ENCODE measurements at regions not wholly inside any gene's neighbourhood (a gene's known extent, or its start where the extent isn't known, plus 50 kb on each side); places are given as distances from the start of the nearest gene placed in this dataset.
"Not testable (repeated sequence)": the region's sequence is repeated elsewhere in the genome, so short reads cannot be mapped to it uniquely, and the experiment has no call there.

DNA sequence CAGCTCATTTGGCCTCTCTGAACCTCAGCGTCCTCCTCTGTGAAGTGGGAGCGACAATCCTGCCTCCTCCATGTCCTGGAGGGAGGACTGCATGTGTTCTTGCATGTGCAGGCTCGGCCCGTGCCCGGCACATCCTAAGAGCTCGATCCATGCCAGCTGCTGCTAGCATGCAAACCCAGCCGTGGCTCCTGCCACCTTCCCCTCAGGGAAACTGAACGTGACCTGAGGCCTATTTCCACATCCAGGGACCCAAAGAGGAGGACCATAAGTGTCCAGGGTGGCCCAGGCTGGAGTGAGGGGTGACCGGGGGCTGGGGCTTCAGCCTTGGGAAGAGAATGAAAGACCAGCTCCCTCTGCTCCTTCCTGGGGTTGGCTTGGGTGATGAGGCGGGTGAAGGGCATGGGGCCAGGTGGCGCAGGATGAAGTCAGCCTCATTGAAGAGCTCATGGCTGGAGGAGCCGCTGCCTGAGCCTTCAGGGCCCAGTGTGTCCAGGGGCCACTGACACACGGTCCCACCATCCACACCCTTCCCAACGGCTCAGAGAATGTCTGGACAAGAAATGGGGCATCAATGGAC, 115.7 kb upstream of the AKAP13 start:
- not testable (repeated sequence) for DNase-seq (ENCODE audit: low read depth in 2 of 2)

GRCh38 chr15:85267158-85267857, 113.1 kb upstream of the AKAP13 start:
- not testable (repeated sequence) for DNase-seq (ENCODE audit: low read depth in 2 of 2)

GRCh38 chr15:85274315-85275050, 105.9 kb upstream of the AKAP13 start:
- DNase-seq (ENCODE audit: low read depth in 2 of 2), result no peak

- no peak for DNase-seq (ENCODE audit: low read depth in 2 of 2)
Measured at GRCh38 chr15:85276508-85276907, 103.9 kb upstream of the AKAP13 start.

DNA sequence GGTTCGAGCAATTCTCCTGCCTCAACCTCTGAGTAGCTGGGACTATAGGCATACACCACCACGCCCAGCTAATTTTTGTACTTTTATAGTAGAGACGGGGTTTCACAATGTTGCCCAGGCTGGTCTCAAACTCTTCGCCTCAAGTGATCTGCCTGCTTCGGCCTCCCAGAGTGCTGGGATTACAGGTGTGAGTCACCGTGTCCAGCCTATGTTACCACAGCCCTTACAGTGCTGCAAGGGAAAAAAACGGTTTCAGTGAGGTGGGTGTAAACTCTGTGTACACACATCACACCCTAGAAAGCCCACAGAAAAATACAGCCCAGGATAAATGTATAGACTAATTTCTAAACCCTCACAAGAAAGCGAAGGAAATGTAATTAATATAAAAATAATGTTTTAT, 103.5 kb upstream of the AKAP13 start:
- no peak for DNase-seq (ENCODE audit: low read depth in 2 of 2)

- DNase-seq (ENCODE audit: low read depth in 2 of 2), result no peak
Measured at GRCh38 chr15:85277847-85278370, 102.5 kb upstream of the AKAP13 start.

GRCh38 chr15:85280203-85280602, 100.2 kb upstream of the AKAP13 start:
- DNase-seq (ENCODE audit: low read depth in 2 of 2), result no peak

- no peak for DNase-seq (ENCODE audit: low read depth in 2 of 2)
Measured at GRCh38 chr15:85281293-85281882, 99.0 kb upstream of the AKAP13 start.

DNA sequence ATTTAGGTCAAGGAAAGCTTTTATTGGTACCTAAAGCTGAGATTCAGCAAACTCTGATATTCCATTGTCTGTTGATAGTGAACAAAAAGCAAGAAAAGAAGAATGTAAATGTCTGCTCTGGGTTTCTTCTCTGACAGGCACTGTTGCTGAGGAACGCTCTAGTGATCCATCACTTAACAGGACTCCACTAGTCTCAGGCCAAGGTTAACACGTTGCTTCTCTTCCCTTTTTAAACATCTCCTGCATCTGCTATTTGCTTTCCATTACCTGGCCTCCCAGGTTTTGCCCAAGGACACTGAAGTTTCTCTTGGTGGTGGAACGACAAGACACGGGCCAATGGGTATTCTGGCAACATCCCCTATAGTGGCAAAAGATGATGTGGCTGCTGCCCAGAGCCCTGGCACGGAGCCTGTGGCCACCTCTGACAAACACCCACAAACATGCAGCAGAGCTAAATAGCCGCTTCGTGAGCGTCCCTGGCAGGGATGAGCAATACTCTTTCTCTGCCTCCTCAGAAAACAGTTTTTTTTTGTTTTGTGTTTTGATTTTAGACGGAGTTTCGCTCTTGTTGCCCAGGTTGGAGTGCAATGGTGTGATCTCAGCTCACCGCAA, 97.8 kb upstream of the AKAP13 start:
- DNase-seq (ENCODE audit: low read depth in 2 of 2), result no peak

DNA sequence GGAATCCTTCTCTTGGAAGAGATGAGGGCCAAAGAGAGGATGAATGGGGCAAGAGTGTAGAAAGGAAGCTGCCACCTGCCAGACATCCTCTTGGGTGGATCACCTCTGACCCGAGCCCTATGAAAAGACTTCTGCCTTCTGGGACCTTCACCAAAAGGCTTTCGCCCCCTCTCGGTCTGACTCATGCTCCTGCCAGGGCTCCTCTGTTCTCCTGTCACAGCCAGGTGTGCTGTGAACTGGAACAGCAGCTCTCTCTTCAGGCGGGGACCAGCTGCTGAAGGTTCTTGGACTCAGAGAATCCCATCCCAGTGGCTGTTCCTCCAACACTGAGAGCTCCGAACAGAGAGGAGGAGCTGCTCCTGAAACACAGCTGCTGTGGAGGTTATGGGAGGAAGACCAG, 96.6 kb upstream of the AKAP13 start:
- DNase-seq (ENCODE audit: low read depth in 2 of 2), result not testable (repeated sequence)

GRCh38 chr15:85284497-85284896, 95.9 kb upstream of the AKAP13 start:
- no peak for DNase-seq (ENCODE audit: low read depth in 2 of 2)

GRCh38 chr15:85289677-85290365, 90.6 kb upstream of the AKAP13 start:
- DNase-seq (ENCODE audit: low read depth in 2 of 2), result peak in 1 of 2 donors; percentile 61

GRCh38 chr15:85292583-85292982, 87.8 kb upstream of the AKAP13 start:
- not testable (repeated sequence) for DNase-seq (ENCODE audit: low read depth in 2 of 2)

- DNase-seq (ENCODE audit: low read depth in 2 of 2), result peak; percentile 77 to 81
Measured at GRCh38 chr15:85296615-85297402, 83.6 kb upstream of the AKAP13 start.

DNA sequence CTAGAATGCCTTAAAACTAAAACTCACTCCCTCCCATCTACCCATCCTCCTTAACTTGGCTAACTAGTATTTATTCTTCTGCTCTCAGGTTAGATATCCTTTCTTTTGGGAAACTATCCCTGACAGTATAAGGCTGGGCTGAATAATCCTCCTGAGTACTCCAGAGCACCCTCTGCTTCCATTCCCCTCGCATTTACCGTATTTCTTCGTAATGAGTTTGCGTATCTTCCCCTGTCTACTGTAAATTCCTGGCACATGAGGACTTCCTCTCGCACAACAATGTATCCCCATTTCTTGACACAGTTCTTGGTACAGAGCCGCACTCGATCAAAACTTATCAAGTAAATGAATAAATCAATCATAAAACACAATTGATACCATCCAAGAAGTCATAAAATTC, 82.9 kb upstream of the AKAP13 start:
- no peak for DNase-seq (ENCODE audit: low read depth in 2 of 2)

GRCh38 chr15:85298366-85298765, 82.0 kb upstream of the AKAP13 start:
- no peak for DNase-seq (ENCODE audit: low read depth in 2 of 2)

DNA sequence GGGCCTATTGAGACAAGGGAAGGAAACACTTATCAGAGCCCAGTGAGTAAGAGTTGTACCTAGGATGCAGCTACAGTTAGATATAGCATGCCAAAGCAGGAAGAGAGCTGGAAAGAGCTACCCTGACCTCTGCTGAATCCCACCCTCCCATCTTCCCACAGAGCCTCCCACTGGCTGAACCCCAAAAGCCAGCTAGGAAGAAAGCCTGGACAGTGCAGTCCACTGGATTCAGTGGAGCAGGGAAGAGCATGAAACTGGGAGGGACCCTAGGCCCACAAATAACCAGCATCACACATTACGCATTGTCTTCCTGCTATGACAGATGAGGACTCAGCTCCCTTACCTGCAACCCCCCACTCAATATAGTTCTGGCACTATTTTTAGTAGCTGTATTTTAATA, 81.5 kb upstream of the AKAP13 start:
- DNase-seq (ENCODE audit: low read depth in 2 of 2), result no peak

DNA sequence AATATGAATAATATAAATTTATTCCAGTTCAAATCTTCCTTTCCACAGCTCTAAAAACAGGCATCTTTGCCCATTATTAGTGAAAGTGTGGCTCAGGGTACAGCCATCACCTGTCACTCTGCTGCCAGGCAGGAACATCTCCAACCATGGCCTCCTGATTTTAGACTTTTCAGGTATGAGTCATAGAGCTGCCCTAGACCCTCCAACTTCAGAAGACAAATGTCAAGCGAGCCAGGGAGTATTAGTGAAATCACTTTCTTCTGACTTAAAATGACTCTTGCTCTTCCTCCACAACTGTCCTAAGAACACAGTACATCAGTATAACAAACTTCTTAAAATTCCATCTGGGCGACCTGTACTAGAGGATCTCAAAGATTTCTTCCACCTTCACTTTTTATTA, 78.1 kb upstream of the AKAP13 start:
- DNase-seq (ENCODE audit: low read depth in 2 of 2), result no peak

DNA sequence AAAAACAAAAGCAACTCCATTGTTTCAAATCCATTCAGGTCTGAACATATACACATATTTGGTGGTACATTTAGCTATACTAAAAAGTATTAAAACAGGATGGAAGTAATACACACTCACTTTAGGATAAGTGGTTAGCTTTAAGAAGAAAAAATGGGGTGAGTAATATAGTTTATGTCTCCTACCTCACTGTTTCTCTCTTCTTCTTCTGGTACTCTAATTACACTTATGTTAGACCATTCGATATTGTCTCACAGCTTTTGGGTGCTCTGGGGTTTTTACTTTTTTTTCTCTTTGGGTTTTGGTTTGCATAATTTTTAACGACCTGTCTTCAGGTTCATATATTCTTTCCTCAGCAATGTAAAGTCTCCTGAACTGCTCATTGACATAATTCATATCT, 75.4 kb upstream of the AKAP13 start:
- no peak for DNase-seq (ENCODE audit: low read depth in 2 of 2)

DNA sequence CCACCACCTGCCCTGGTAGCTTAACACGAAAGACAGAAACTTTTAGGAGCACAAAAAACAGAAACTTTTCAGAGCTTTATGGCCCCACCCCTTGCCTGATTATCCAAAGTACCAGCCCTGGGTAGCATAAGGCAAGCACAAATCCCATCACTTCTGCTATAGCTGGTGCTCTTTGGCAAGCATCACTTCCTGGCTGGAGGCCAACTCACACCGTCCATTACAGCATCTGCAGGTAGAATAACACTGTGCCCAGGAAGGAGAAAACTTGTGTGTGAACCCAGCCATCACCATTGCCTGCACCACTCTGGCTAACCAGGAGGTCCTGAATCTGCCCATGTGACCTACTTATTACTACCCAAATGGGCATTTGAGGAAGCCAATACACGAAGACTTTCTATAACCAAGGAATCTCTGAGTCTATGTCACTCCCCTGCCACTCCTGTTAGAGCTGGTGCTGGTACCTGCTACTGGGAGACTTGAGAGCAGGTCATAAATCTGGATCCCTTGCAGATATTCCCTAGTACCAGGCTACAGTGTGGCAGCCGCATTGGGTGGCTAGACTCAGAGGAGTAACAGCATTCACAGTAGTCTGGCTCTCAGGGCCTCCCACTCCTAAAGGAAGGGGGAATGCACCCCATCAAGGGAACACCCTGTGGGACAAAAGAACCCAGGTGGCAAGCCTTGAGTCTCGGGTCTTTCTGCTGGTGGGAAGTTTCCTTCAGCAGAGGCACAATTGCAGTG, 73.3 kb upstream of the AKAP13 start:
- DNase-seq (ENCODE audit: low read depth in 2 of 2), result no peak

All from dermis microvascular lymphatic vessel endothelial cell (primary cell).